BLaER1 (cell line): ENCODE measurements at regions not wholly inside any gene's neighbourhood (a gene's known extent, or its start where the extent isn't known, plus 50 kb on each side); places are given as distances from the start of the nearest gene placed in this dataset.

Experiments
- H3K27ac ChIP-seq: shearing (Covaris generic); formaldehyde crosslinking; 2 replicates; pipeline ENCODE4 v1.8.1; 2022
- H3K27me3 ChIP-seq: shearing (Covaris generic); formaldehyde crosslinking; 2 replicates; pipeline ENCODE4 v1.8.1; 2022
- H3K36me3 ChIP-seq: shearing (Covaris generic); formaldehyde crosslinking; 2 replicates; pipeline ENCODE4 v1.8.1; 2022
- H3K4me1 ChIP-seq: shearing (Covaris generic); formaldehyde crosslinking; 2 replicates; pipeline ENCODE4 v1.8.1; 2022
- H3K4me2 ChIP-seq: shearing (Covaris generic); formaldehyde crosslinking; 2 replicates; pipeline ENCODE4 v1.8.1; 2022
- H3K4me3 ChIP-seq: shearing (Covaris generic); formaldehyde crosslinking; 2 replicates; pipeline ENCODE4 v1.8.1; 2022
- H3K9ac ChIP-seq: shearing (Covaris generic); formaldehyde crosslinking; 2 replicates; pipeline ENCODE4 v1.8.1; 2022
- H3K9me3 ChIP-seq: shearing (Covaris generic); formaldehyde crosslinking; 2 replicates; pipeline ENCODE4 v1.8.1; 2022
- H4K20me1 ChIP-seq: shearing (Covaris generic); formaldehyde crosslinking; 2 replicates; pipeline ENCODE4 v1.8.1; 2022
- Cebpa-rat ChIP-seq: shearing (Covaris generic); IDR thresholded peaks from 2 replicates; pipeline ENCODE4 v1.8.1; 2022

DNA sequence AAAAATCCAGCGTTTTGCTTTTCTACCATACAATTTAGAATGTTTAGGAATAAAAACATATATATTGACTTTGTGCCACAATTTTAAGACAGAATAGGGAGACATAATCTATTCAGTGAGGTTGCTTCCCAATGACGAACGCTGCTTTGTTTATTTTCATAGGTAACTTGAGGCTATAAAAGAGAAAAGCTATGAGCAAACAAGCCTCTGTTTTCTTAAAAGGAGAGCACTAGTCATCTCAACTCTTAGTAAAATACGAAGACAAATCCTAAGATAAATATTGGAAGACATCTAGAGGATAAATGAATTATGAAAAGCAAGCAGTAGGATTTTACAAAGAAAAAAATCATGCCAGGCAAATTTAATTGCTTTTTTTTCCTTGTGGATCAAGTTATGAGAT lies 363.6 kb downstream of the ANXA1 start:
- no peak for TF ChIP-seq Cebpa-rat
- H3K4me3 ChIP-seq: no peak overlapping the region
- H3K4me2 ChIP-seq: no peak overlapping the region
- H3K9me3 ChIP-seq: no peaks in the 10 kb centered on the region
- H4K20me1 ChIP-seq: no peaks in the 10 kb centered on the region
- H3K4me1 ChIP-seq: no peaks in the 10 kb centered on the region
- H3K27ac ChIP-seq: no peak overlapping the region
- H3K9ac ChIP-seq: no peak overlapping the region
- no peaks in the 10 kb centered on the region for H3K36me3 ChIP-seq
- H3K27me3 ChIP-seq: no peaks in the 10 kb centered on the region

DNA sequence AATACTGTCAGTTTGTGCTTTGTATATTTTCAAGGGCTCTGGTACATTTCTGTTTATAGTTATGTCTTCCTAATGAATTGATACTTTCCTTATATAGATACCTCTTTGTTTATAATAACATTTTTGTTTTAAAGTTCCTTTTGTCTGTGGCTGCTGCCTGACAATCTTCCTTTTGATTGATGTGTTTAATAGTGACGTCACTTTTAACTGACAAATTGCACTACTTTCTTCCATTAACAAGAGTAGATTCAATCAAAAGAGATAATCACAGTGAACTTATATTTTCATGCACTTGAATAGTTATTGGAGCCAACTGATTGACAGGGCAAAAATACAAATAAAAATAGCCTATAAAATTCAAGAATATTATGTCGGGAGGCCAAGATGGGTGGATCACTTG lies 371.7 kb downstream of the ANXA1 start:
- Histone ChIP-seq H3K4me1 (no peaks in the 10 kb centered on the region), H3K9ac (no peak overlapping the region), H3K27me3 (no peaks in the 10 kb centered on the region), H3K4me3 (no peak overlapping the region), H3K9me3 (0 out of 2 replicates have a peak, but pooled peaks cover 5% of the 10 kb centered on the region), H3K36me3 (no peaks in the 10 kb centered on the region), H4K20me1 (no peaks in the 10 kb centered on the region), H3K27ac (no peak overlapping the region), H3K4me2 (no peak overlapping the region)
- no peak for TF ChIP-seq Cebpa-rat

DNA sequence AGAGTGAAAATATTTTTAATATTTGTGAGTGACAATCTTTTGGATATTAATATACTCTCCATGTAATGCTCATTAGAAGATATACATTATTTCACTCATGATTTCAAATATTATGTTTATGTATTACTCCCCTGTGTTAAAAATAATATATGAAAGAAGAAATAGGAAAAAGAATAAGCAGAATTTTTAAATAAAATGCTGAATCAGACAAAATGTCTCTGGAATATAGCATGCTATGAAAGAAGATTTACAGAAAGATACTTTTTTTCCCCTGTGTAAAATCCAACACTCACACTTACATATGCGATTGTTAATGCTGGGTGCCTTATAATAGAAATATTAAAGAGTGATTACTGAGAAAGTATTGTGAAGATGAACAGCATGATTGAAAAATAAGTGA lies 373.7 kb downstream of the ANXA1 start:
- Histone ChIP-seq H3K27me3 (no peaks in the 10 kb centered on the region), H4K20me1 (no peaks in the 10 kb centered on the region), H3K9ac (no peak overlapping the region), H3K27ac (no peak overlapping the region), H3K36me3 (no peaks in the 10 kb centered on the region), H3K4me3 (no peak overlapping the region), H3K9me3 (0 out of 2 replicates have a peak, but pooled peaks cover 5% of the 10 kb centered on the region), H3K4me1 (no peaks in the 10 kb centered on the region), H3K4me2 (no peak overlapping the region)
- no peak for TF ChIP-seq Cebpa-rat

DNA sequence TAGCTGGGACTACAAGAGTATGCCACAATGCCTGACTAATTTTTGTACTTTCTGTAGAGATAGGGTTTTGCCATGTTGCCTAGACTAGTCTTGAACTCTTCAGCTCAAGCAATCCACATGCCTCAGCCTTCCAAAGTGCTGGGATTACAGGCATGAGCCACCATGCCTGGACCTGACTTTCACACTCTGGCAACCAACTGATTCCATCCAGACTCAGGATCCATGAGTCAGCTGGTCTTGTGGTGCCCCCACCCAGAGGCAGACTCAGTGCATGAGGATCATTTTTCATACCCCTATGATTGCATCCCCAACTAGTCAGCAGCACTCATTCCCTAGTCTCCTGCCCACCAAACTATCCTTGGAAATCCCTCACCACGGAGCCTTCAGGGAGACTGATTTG lies 375.9 kb downstream of the ANXA1 start:
- Histone ChIP-seq H3K27me3 (no peaks in the 10 kb centered on the region), H3K36me3 (no peaks in the 10 kb centered on the region), H3K4me3 (no peak overlapping the region), H3K4me1 (no peaks in the 10 kb centered on the region), H3K9ac (no peak overlapping the region), H3K9me3 (0 out of 2 replicates have a peak, but pooled peaks cover 5% of the 10 kb centered on the region), H3K27ac (no peak overlapping the region), H4K20me1 (no peaks in the 10 kb centered on the region), H3K4me2 (no peak overlapping the region)
- no peak for TF ChIP-seq Cebpa-rat

DNA sequence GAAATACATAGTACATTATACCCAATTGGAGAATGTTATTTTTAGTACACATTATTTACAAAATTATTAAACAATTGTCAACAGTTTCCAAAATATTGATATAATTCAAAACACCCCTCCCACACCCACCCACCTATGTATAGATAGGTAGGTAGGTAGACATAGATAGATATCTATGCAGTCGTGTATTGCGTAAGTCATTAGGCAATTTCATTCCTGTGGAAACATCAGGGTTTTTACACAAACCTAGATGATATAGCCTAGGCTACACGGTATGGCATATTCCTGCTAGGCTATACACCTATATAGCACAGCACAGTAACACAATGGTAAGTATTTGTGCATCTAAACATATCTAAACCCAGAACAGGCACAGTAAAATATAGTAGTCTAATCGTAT lies 377.3 kb downstream of the ANXA1 start:
- Histone ChIP-seq H3K36me3 (no peaks in the 10 kb centered on the region), H3K4me2 (no peak overlapping the region), H4K20me1 (no peaks in the 10 kb centered on the region), H3K27ac (no peak overlapping the region), H3K4me3 (no peak overlapping the region), H3K27me3 (no peaks in the 10 kb centered on the region), H3K9me3 (0 out of 2 replicates have a peak, but pooled peaks cover 5% of the 10 kb centered on the region), H3K9ac (no peak overlapping the region), H3K4me1 (no peaks in the 10 kb centered on the region)
- TF ChIP-seq Cebpa-rat: no peak

DNA sequence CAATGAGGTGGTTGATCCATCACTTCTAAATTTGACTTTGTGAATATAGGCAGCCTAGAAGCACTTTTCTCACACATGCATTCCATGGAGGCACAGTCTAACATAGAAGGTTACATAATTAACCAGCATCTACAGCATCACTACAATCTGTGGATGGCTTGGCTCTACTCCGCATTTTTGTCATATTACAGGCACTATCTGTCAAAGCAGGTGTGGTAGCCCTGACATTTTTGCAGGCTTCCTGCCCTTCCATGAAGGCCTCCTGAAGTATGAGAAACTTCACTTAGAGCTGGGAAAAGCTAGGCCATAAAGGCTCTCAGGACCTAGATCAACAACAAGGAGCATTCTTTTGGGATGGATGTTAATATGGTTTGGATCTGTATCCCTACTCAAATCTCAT lies 378.0 kb downstream of the ANXA1 start:
- TF ChIP-seq Cebpa-rat: no peak
- Histone ChIP-seq H3K27me3 (no peaks in the 10 kb centered on the region), H3K9me3 (0 out of 2 replicates have a peak, but pooled peaks cover 5% of the 10 kb centered on the region), H3K9ac (no peak overlapping the region), H4K20me1 (no peaks in the 10 kb centered on the region), H3K4me2 (no peak overlapping the region), H3K36me3 (no peaks in the 10 kb centered on the region), H3K4me1 (no peaks in the 10 kb centered on the region), H3K4me3 (no peak overlapping the region), H3K27ac (no peak overlapping the region)

DNA sequence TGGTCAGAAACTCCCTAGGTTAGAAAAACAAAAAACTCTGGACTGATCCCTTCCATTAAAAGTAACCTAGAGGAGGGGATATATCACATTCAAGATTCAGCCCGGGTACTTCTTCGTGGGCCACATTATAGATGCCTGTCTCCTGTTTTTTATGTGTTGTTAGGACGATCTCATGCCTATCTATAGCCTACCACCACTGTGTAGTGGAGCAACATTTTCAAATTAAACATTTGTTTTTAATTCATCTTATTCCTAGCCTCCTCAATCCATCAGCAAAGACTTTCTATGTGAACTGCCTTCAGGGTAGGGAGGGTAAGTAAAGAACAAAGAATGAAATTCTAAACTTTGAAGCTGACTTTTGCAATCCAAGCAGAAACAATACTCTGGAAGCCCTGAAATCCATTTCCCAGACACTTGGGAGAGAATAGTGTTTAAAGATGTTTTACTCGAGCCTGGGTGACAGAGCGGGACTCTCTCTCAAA lies 379.4 kb downstream of the ANXA1 start:
- no peak overlapping the region for H3K27ac ChIP-seq
- no peaks in the 10 kb centered on the region for H3K27me3 ChIP-seq
- H3K4me2 ChIP-seq: no peak overlapping the region
- no peaks in the 10 kb centered on the region for H4K20me1 ChIP-seq
- TF ChIP-seq Cebpa-rat: no peak
- no peaks in the 10 kb centered on the region for H3K36me3 ChIP-seq
- 0 out of 2 replicates have a peak, but pooled peaks cover 5% of the 10 kb centered on the region for H3K9me3 ChIP-seq
- no peaks in the 10 kb centered on the region for H3K4me1 ChIP-seq
- H3K4me3 ChIP-seq: no peak overlapping the region
- no peak overlapping the region for H3K9ac ChIP-seq

DNA sequence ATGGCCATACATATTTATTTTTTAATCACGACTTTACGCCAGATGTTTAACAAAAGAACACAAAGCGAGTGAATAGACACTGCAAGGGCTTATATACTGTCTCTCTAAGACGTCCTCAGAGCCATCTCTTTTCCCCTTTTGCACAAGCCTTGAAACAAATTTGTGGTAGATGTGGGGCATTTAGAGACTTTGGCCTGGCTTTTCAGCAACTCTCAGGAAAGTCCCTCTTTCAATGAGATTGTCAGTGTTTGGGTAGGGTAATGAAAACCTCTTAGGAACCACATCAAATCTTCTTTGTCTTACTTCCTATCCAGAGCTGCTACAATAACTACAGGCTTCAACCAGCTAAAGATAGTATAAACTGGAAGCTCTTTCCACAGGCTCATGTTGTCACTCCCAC lies 380.0 kb downstream of the ANXA1 start:
- Histone ChIP-seq H3K9ac (no peak overlapping the region), H3K4me2 (no peak overlapping the region)
- no peak for TF ChIP-seq Cebpa-rat

DNA sequence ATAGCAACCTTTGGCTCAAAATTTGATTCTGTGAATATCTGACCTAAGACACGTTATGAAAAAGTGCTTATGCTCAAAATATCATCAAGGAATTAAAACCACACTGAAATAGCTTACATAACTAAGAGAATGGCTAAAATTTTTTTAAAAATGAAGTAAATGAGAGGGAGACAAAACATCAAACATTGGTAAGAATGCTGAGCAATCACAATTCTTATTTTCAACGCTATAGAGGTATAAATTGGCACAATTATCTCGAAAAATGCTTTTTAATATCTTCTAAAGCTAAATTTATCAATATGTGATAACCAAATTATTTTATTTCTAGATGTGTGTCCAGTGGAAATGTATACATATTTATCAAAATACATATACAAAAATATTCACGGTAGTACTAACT lies 381.3 kb downstream of the ANXA1 start:
- Histone ChIP-seq H3K9ac (no peak overlapping the region), H3K27ac (no peak overlapping the region), H3K27me3 (no peaks in the 10 kb centered on the region), H3K4me2 (no peak overlapping the region), H3K4me1 (no peaks in the 10 kb centered on the region), H4K20me1 (no peaks in the 10 kb centered on the region), H3K4me3 (no peak overlapping the region), H3K9me3 (no peaks in the 10 kb centered on the region), H3K36me3 (no peaks in the 10 kb centered on the region)
- TF ChIP-seq Cebpa-rat: no peak

More for the DNA sequence above, 380.0 kb downstream of the ANXA1 start:
- Histone ChIP-seq H3K9me3 (0 out of 2 replicates have a peak, but pooled peaks cover 5% of the 10 kb centered on the region), H3K27me3 (no peaks in the 10 kb centered on the region), H3K4me3 (no peak overlapping the region), H3K4me1 (no peaks in the 10 kb centered on the region), H4K20me1 (no peaks in the 10 kb centered on the region), H3K36me3 (no peaks in the 10 kb centered on the region), H3K27ac (no peak overlapping the region)

DNA sequence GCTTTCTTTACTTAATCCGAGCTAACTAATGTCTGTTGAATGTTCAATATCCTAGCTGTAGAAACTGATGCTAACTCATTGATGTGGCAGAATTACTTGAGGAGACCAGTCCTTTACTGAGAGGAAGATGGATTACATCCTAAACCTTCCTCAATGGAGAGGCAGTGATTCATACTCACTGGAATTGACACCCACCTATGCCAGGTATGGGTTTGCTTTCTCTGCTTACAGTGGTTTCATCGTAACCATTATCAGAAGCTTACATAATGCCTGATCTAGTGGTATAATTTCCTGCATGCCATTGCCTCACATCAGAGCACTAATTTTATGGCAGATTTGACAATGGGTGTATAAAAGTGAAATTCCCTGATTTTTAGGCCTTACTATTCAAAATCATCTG lies 384.7 kb downstream of the ANXA1 start:
- no peaks in the 10 kb centered on the region for H3K4me1 ChIP-seq
- no peaks in the 10 kb centered on the region for H3K36me3 ChIP-seq
- no peak overlapping the region for H3K27ac ChIP-seq
- TF ChIP-seq Cebpa-rat: no peak
- H3K4me2 ChIP-seq: no peak overlapping the region
- H3K9me3 ChIP-seq: no peaks in the 10 kb centered on the region
- no peak overlapping the region for H3K4me3 ChIP-seq
- no peaks in the 10 kb centered on the region for H3K27me3 ChIP-seq
- no peaks in the 10 kb centered on the region for H4K20me1 ChIP-seq
- H3K9ac ChIP-seq: no peak overlapping the region

DNA sequence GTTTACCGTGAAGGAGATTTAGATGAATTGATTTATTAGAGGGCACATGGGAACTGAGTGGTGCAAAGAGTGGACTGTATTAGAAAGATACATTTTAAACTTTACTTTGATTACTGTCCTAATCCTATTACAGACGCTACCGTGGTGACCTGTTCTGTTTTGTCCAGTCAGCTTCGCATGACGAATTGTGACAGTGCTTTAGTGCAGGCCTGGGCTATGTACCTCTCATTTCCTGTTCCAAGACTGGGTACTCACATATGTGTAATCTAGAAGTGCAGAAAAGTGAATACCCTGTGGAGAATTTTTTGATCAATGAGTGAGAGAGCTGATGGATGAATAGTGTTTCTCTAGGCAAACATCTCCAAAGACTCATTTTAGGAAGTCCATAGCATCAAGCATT lies 385.9 kb downstream of the ANXA1 start:
- Histone ChIP-seq H4K20me1 (no peaks in the 10 kb centered on the region), H3K4me1 (no peaks in the 10 kb centered on the region), H3K27ac (no peak overlapping the region), H3K36me3 (no peaks in the 10 kb centered on the region), H3K27me3 (no peaks in the 10 kb centered on the region), H3K9ac (no peak overlapping the region), H3K4me3 (no peak overlapping the region), H3K9me3 (no peaks in the 10 kb centered on the region), H3K4me2 (no peak overlapping the region)
- TF ChIP-seq Cebpa-rat: no peak
